Caco-2 (cell line): ENCODE measurements at regions not wholly inside any gene's neighbourhood (a gene's known extent, or its start where the extent isn't known, plus 50 kb on each side); places are given as distances from the start of the nearest gene placed in this dataset.

Source experiments
- BruUV-seq: library from RNA; stranded (reverse); fragments of 400-500 nt; replicated peaks from 2 replicates; lab custom pipeline; 2021; lab: Mats Ljungman, UMichigan
- CTCF ChIA-PET: fragments of 300-600 bp; sonication (Branson Sonifier 250); formaldehyde crosslinking; loops from one replicate; lab custom pipeline; 2022; ENCODE audit warnings: antibody characterized with exemption; lab: Charles Lee
- POLR2A ChIA-PET: fragments of 300-600 bp; sonication (Branson Sonifier 250); formaldehyde crosslinking; loops from one replicate; lab custom pipeline; 2022; ENCODE audit warnings: antibody characterized with exemption; lab: Charles Lee
- DNase-seq, 2 experiments: peaks; one replicate each; pipeline versions ENCODE4 v3.0.0 to v3.0.0-alpha.2; 2020 to 2022
- H3K27me3 ChIP-seq: replicated peaks from 2 replicates; pipeline ENCODE4 v1.6.0; 2011; ENCODE audit warnings: low read length; ENCODE audit not compliant: control insufficient read depth, insufficient read depth
- H3K36me3 ChIP-seq: 2 replicates; pipeline ENCODE4 v1.5.1; 2011; ENCODE audit warnings: low read length; ENCODE audit not compliant: control insufficient read depth, insufficient read depth
- H3K4me1 ChIP-seq: fragments of 250-450 bp; sonication (Bioruptor Pico); 2 replicates; pipeline ENCODE4 v1.5.1; 2020; ENCODE audit warnings: mild to moderate bottlenecking
- H3K4me3 ChIP-seq: 2 replicates; pipeline ENCODE4 v1.5.1; 2011; ENCODE audit warnings: low read depth, mild to moderate bottlenecking, control low read depth, low read length
- H3K9me3 ChIP-seq: fragments of 250-450 bp; sonication (Bioruptor Pico); 2 replicates; pipeline ENCODE4 v1.5.1; 2020; ENCODE audit warnings: mild to moderate bottlenecking, moderate library complexity
- H3K27ac Mint-ChIP-seq: one replicate; pipeline ENCODE4 v1.8.0; 2022; ENCODE audit warnings: mixed read lengths; ENCODE audit not compliant: unreplicated experiment
- H3K27me3 Mint-ChIP-seq: one replicate; pipeline ENCODE4 v1.8.0; 2022; ENCODE audit warnings: mixed read lengths; ENCODE audit not compliant: insufficient read depth, unreplicated experiment
- H3K36me3 Mint-ChIP-seq: one replicate; pipeline ENCODE4 v1.8.0; 2022; ENCODE audit warnings: mild to moderate bottlenecking, mixed read lengths; ENCODE audit not compliant: insufficient read depth, unreplicated experiment
- H3K4me1 Mint-ChIP-seq: one replicate; pipeline ENCODE4 v1.8.0; 2022; ENCODE audit warnings: low read depth, mixed read lengths; ENCODE audit not compliant: unreplicated experiment
- H3K4me3 Mint-ChIP-seq: one replicate; pipeline ENCODE4 v1.8.0; 2022; ENCODE audit warnings: mild to moderate bottlenecking, moderate library complexity, mixed read lengths; ENCODE audit not compliant: unreplicated experiment
- H3K9me3 Mint-ChIP-seq: one replicate; pipeline ENCODE4 v1.8.0; 2022; ENCODE audit warnings: mixed read lengths; ENCODE audit not compliant: unreplicated experiment
- CTCF ChIP-seq, 2 experiments: fragments of 200-600 bp in 1 of 2; IDR thresholded peaks; 1 replicate in 1 of 2; 2 replicates in 1 of 2; pipeline versions ENCODE4 v1.5.1 to v1.8.0; 2011 to 2022; ENCODE audit warnings: antibody characterized with exemption in 1 of 2, control low read depth in 1 of 2, inconsistent platforms in 1 of 2, low read depth in 1 of 2, low read length in 1 of 2, mild to moderate bottlenecking in 1 of 2, moderate library complexity in 1 of 2; ENCODE audit not compliant: insufficient read depth in 1 of 2, severe bottlenecking in 1 of 2, unreplicated experiment in 1 of 2
- intact Hi-C: fragments of 100-400 bp; cut with micrococcal nuclease; formaldehyde crosslinking; loops from one replicate; pipeline ENCODE4 v1.10.0; 2022; ENCODE audit not compliant: unreplicated experiment

- H3K27me3 Mint-ChIP-seq = no peaks in the 10 kb centered on the region
- H3K36me3 ChIP-seq = no peaks in the 10 kb centered on the region
- H3K36me3 Mint-ChIP-seq = peaks cover 10% of the 10 kb centered on the region
- ChIA-PET POLR2A (no interaction called here), CTCF (interaction anchor here (1.0 kb wide), 1 partner anchor 214 kb away, joined by 3 read pairs; no protein-coding TSS in a partner anchor)
- no peak for TF ChIP-seq CTCF (IDR thresholded peaks at IDR 0.05; ENCODE audit: insufficient read depth in 1 of 2, low read depth in 1 of 2, low read length in 1 of 2, severe bottlenecking in 1 of 2, unreplicated experiment in 1 of 2)
- H3K9me3 ChIP-seq = no peaks in the 10 kb centered on the region
- H3K4me1 Mint-ChIP-seq = peaks cover 37% of the 10 kb centered on the region
- intact Hi-C loops = loop anchor here (5.0 kb wide), 2 partner anchors 118 to 158 kb away; no protein-coding TSS in a partner anchor
- no TSS peak for BruUV-seq
- peaks cover 52% of the 10 kb centered on the region for H3K4me1 ChIP-seq
- H3K27ac Mint-ChIP-seq = peak overlapping the region; percentile 80
- H3K4me3 ChIP-seq = no peak overlapping the region
- no peak for DNase-seq
- no peaks in the 10 kb centered on the region for H3K27me3 ChIP-seq
- H3K4me3 Mint-ChIP-seq = no peak overlapping the region
- no peaks in the 10 kb centered on the region for H3K9me3 Mint-ChIP-seq
Measured at GRCh38 chr6:113644861-113645575, 212.1 kb upstream of the MARCKS start.

GRCh38 chr6:113645576-113645970, 211.6 kb upstream of the MARCKS start:
- no peak overlapping the region for H3K4me3 Mint-ChIP-seq
- peak overlapping the region; percentile 80 for H3K27ac Mint-ChIP-seq
- CTCF ChIA-PET = interaction anchor here (1.0 kb wide), 1 partner anchor 214 kb away, joined by 3 read pairs; no protein-coding TSS in a partner anchor

GRCh38 chr6:113645986-113646385, 211.2 kb upstream of the MARCKS start:
- H3K9me3 Mint-ChIP-seq = no peaks in the 10 kb centered on the region
- TF ChIP-seq CTCF (IDR thresholded peaks at IDR 0.05; ENCODE audit: insufficient read depth in 1 of 2, low read depth in 1 of 2, low read length in 1 of 2, severe bottlenecking in 1 of 2, unreplicated experiment in 1 of 2) = no peak
- H3K9me3 ChIP-seq = no peaks in the 10 kb centered on the region
- peaks cover 44% of the 10 kb centered on the region for H3K4me1 Mint-ChIP-seq
- peaks cover 10% of the 10 kb centered on the region for H3K36me3 Mint-ChIP-seq
- no peak overlapping the region for H3K4me3 ChIP-seq
- ChIA-PET CTCF (interaction anchor here (1.0 kb wide), 1 partner anchor 213 kb away, joined by 3 read pairs; no protein-coding TSS in a partner anchor), POLR2A (no interaction called here)
- no TSS peak for BruUV-seq
- H3K27me3 ChIP-seq = no peaks in the 10 kb centered on the region
- H3K27ac Mint-ChIP-seq = peak overlapping the region; percentile 80
- no peaks in the 10 kb centered on the region for H3K27me3 Mint-ChIP-seq
- H3K4me1 ChIP-seq = peaks cover 51% of the 10 kb centered on the region
- DNase-seq = no peak
- H3K36me3 ChIP-seq = no peaks in the 10 kb centered on the region
- intact Hi-C loops = no loop called here
- H3K4me3 Mint-ChIP-seq = no peak overlapping the region

More at GRCh38 chr6:113645576-113645970, 211.6 kb upstream of the MARCKS start:
- no peaks in the 10 kb centered on the region for H3K27me3 ChIP-seq
- DNase-seq = peak; percentile 67 to 90
- no peaks in the 10 kb centered on the region for H3K9me3 ChIP-seq
- H3K9me3 Mint-ChIP-seq = no peaks in the 10 kb centered on the region
- H3K36me3 ChIP-seq = no peaks in the 10 kb centered on the region
- H3K4me3 ChIP-seq = no peak overlapping the region
- no TSS peak for BruUV-seq
- POLR2A ChIA-PET = no interaction called here
- H3K27me3 Mint-ChIP-seq = no peaks in the 10 kb centered on the region
- H3K4me1 Mint-ChIP-seq = peaks cover 40% of the 10 kb centered on the region
- H3K36me3 Mint-ChIP-seq = peaks cover 10% of the 10 kb centered on the region
- intact Hi-C loops = no loop called here
- peaks cover 51% of the 10 kb centered on the region for H3K4me1 ChIP-seq
- no peak for TF ChIP-seq CTCF (IDR thresholded peaks at IDR 0.05; ENCODE audit: insufficient read depth in 1 of 2, low read depth in 1 of 2, low read length in 1 of 2, severe bottlenecking in 1 of 2, unreplicated experiment in 1 of 2)
